NCI-H2081 treated with DMSO at 0.1 percent for 48 hours (cell line): ENCODE measurements at regions not wholly inside any gene's neighbourhood (a gene's known extent, or its start where the extent isn't known, plus 50 kb on each side); places are given as distances from the start of the nearest gene placed in this dataset.

Experiments used
- DNase-seq: peaks from one replicate; lab custom pipeline; 2025; lab: John Stamatoyannopoulos, UW

DNA sequence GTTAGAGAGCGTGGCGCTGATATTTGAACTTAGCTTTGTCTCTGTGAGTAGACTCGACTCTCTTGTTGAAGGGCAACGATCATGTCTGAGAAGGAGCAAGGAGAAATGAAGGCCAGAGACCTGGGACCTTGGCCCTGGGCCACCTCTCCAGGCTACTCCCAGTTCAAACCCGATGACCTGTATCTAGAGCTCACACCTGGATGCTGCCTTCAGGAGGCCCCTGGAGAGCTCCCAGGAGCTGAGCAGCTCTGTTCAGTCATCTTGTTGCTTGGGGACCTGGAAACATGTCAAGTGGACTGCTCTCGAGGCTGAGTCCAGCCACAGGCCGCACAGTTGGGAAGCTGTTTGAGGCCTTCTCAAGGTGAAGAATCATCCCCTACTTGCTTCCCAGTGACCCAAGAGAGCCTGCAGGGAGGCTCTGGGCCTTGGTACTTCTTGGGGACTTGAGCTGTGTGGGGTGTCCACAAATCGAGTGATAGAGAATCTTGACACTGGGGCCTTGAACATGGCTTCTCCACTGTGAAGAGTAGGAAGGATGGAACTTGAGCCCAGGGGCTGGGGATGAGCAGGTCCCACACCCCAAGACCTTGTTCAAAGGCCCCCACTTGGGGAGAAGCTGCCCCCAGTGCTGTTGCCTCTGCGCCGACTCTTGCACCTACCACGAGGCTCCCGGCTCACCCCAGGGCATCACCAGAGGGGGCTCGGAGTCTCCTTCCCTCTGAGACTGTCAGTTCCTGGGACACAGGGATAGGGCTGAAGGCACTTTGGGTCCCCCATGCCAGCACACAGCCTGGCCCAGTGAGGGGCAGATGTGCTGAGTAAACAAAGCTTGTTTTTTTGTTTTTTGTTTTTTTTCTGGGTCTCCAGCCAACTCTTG, 112.1 kb downstream of the IRX5 start:
- no peak for DNase-seq

- DNase-seq, result no peak
Measured at GRCh38 chr16:55043499-55043898, 112.8 kb downstream of the IRX5 start.

DNA sequence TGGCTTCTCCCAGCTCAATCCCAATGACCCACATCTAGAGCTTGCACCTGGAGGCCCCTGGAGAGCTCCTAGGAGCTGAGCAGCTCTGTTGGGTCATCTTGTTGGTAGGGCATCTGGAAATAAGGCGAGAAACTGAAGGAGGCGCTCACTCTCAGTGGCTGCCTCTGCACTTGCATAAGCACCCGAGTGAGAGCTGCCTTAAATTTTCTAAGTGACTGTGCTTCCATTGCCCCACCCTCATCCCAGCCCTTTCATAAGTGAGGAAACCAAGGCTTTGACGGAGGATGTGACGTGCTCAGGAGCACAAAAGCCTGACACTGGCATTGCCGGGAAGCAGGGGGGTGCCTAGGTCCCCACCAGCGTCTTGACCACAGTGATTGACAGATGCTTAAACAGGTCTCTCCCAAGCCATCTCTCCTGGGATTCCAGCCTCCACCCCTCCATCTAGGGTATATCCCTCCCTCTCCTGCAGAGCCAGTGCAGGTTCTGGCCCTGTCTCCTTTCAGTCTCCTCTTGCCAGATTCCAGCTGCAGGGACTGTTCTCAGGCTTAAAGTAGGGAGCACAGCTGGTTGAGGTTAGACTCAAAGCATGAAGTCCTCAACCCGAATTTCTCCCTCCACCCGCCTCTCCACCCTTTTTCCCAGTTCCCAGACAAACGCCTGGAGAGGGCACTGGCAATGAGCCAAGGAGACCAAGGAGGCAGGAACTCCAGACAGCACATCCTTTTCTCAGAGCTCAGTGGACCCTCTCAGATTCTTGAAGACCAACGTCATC, 113.7 kb downstream of the IRX5 start:
- no peak for DNase-seq

DNA sequence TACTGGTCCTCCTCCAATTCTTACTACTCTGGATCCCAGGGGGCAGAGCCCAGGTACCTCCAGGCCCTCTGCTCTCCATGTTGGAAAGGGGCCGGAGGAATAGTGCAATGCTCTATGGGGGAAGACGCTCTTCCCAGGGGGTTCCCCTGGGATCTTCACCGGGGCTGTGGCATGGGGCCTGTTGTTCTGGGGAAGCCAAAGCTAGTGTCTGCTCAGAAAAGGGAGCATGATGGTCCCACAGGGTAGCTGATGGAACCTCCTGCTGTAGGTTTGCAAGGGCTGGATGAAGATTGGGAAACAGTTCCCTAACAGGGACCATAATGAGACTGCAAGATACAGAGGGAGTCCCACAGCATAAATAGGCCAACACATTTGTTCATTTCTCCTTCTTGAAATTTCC, 114.7 kb downstream of the IRX5 start:
- no peak for DNase-seq

DNA sequence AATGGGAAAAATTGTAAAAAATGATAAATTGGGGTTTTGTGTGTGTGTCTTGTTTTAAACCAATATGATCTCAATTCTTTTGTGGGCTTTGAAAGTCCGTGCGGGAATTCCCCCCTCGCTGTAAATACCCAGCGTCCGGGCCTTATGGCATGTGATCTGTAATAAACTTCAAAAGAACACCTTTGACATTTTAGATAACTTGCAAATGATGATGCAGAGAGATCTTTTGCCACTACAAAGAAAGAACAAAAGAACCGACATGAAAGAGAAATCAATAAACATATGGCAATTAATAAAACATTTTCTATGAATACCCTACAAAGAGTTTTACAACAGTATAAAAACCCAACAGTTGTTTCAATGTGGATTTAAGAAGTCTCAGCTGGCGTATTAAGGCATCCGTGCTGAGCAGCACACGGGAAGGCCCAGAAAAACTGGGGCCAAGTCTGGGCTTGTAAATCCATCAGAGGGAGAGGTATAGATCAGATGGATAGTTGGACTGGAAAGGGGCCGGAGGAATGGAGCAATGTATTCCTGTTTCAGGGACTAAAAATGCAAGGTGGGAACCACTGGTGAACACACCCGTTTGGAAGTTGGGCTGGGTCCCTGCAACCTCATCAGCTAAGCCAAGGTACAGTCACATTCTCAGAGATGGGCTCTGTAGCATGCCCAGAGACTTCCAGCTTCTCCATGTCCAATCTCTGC, 115.2 kb downstream of the IRX5 start:
- DNase-seq, result no peak

- no peak for DNase-seq
Measured at GRCh38 chr16:55046513-55046912, 115.8 kb downstream of the IRX5 start.

GRCh38 chr16:55046916-55047315, 116.3 kb downstream of the IRX5 start:
- no peak for DNase-seq

DNA sequence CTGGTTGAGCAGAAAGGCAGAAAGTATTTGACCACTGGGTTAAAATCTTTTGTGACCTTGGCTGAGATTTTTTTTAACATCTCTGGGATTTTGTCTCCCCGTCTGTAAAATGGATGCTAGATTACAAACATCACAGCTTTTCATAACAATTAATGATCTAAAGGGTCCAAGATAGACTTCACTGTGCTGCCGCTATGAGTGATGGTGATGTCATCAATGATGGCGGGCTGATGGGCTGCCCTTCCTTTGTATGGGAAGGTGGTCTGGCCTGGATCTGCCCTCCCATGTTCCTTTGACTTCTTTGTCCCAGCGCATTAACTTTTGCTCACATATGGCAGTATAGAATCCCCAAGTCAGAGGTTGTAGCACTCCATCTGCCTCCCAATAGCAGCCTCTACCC, 116.7 kb downstream of the IRX5 start:
- DNase-seq, result no peak

DNA sequence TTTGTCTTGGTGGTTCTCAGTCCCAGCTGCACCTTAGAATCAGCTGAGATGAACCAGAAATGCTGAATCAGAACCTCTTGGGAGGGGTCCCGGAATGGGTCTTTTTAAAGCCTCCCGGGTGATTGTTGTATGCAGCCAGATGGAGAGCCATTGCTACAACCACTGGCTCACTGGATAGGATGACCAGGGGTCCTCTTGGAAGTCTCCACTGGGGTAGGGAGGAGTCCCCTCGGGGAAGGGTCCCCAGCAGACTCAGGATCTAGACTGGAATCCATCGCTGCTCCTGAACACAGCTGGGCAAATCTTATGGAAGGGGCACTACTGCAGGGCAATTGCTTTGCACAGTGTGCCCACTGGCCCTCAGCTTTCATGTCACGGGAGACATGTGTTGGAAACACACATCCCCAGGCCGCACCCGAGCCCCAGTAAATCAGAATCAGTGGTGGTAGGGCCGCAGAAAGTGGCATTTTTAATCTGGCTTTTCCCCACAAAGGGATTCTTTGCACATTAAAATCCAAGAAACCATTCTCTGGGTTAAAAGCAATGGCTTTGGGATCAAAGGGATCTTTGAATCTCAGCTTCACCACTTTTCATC, 117.3 kb downstream of the IRX5 start:
- DNase-seq, result no peak

GRCh38 chr16:55048745-55049144, 118.1 kb downstream of the IRX5 start:
- DNase-seq, result no peak

- no peak for DNase-seq
Measured at GRCh38 chr16:55051571-55052347, 121.1 kb downstream of the IRX5 start.

- no peak for DNase-seq
Measured at GRCh38 chr16:55052348-55052734, 121.7 kb downstream of the IRX5 start.

- DNase-seq, result no peak
Measured at GRCh38 chr16:55052741-55053415, 122.2 kb downstream of the IRX5 start.

DNA sequence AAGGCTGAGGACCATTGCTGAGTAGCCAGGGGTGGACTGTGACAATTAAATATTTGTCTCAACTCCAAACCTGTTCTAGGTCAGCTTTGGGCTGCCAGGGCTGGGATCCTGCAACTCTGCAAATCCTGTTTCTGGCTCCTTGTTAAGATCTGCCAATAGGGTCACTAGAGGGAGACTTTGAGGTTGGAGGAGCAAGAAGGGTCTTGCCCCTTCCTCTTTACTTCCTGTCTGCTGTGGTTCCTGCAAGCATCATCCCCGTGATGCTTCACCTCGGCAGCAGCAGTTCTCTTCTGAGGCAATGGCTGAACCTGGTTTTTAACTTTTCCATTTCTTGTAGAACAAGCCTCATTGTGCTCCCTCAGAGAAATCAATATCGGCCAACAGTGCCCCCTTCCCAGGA, 124.6 kb downstream of the IRX5 start:
- no peak for DNase-seq

DNA sequence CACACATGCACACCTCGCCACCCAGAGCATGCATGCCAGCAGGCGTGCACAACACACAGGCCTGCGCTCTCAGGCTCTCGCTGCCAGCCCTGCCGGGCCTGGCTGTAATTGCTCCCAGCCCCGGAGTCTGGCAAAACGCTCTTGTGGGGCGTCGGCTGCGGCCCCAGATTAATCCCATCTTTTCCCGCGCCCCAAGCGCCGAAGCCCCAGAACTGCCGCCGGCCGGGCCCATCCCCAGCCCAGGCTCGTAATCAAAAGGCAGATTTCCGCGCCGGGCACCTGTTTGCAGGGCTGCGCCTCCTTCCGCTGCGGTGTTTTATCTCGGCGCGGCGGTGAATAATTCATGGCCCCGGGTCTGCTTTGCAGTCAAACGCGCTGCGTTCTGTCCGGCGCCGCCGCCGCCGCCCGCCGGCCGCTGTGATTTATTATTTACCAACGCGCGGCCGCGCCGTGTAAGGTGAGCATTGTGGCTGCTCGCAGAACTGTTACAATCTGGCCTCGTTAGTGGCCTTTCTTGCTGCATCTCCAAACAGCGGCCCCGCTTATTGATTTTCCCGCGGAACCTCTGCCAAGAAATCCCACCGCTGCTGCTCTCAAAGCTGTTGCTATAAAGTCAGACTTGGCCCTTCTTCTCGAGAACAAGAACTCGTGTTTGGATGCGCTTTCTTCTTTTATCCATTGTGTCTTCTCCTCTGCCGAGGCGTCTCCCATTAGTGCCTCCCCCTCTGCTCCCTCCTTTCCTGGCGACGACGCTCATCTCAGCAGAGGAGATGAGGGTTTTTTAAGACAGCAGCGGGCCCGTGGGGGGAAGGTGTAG, 126.1 kb downstream of the IRX5 start:
- DNase-seq, result no peak

- no peak for DNase-seq
Measured at GRCh38 chr16:55057866-55058265, 127.2 kb downstream of the IRX5 start.

- no peak for DNase-seq
Measured at GRCh38 chr16:55058576-55058975, 127.9 kb downstream of the IRX5 start.

DNA sequence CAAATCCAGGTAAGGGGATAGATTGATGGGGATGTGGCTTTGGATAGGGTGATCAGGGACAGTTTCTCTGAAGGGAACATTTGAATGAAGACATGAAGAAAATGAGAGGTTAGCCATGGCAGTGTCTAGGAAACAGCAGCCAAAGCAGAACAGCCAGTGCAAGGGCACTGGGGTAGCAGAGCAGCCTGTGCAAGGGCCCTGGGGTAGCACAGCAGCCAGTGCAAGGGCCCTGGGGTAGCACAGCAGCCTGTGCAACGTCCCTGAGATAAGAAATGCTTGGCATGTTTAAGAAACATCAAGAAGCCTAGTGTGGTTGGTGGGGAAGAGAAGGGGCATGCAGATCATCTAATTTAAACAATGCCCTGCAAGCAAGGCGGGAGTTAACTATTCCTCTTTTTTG, 128.5 kb downstream of the IRX5 start:
- no peak for DNase-seq

GRCh38 chr16:55061126-55061525, 130.5 kb downstream of the IRX5 start:
- no peak for DNase-seq

- DNase-seq, result no peak
Measured at GRCh38 chr16:55062442-55062841, 131.8 kb downstream of the IRX5 start.
